Omental fat pad (tissue), 3 donors: ENCODE measurements at regions not wholly inside any gene's neighbourhood (a gene's known extent, or its start where the extent isn't known, plus 50 kb on each side); places are given as distances from the start of the nearest gene placed in this dataset.

Experiments
- ATAC-seq: fragments of 150-250 bp; one replicate; pipeline ENCODE4 v1.9.1; 2016; ENCODE audit warnings: mild to moderate bottlenecking, moderate library complexity; ENCODE audit not compliant: low FRiP score
- DNase-seq: peaks from one replicate; pipeline ENCODE4 v3.0.0-alpha.2; 2019; ENCODE audit warnings: low spot score
- CTCF ChIP-seq, 3 donors: fragments of 450-650 bp; IDR thresholded peaks; one replicate each; pipeline ENCODE4 v1.5.1; 2016 to 2017; ENCODE audit warnings: antibody characterized with exemption in 3 of 3, mild to moderate bottlenecking in 3 of 3, moderate library complexity in 2 of 3

DNA sequence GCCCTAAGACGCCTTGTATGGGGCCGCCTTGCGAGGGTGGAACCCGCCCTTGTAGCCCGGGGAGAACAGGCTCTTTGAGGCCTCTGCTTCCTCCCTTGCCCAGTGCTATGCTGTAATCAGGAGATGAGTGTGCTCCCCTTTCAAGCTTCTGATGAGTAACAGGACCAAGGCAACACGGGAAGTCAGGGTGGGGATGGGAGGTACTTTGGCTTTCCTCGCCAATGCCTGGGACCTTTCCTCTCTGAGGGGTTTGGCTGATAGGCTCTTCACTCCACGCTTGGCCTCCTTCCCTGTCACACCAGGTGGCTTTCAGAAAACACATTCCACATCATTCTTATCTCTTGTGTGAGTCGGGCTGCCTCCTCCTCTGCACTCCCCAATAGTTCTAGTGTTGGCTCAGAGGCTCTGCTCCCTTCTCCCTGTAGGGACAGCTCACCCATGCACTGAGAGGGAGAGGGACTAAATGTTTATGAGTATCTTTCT lies 223.7 kb upstream of the TRIB2 start:
- DNase-seq, result no peak
- peak; percentile 97 for ATAC-seq
- no peak for TF ChIP-seq CTCF (IDR thresholded peaks at IDR 0.05)

DNA sequence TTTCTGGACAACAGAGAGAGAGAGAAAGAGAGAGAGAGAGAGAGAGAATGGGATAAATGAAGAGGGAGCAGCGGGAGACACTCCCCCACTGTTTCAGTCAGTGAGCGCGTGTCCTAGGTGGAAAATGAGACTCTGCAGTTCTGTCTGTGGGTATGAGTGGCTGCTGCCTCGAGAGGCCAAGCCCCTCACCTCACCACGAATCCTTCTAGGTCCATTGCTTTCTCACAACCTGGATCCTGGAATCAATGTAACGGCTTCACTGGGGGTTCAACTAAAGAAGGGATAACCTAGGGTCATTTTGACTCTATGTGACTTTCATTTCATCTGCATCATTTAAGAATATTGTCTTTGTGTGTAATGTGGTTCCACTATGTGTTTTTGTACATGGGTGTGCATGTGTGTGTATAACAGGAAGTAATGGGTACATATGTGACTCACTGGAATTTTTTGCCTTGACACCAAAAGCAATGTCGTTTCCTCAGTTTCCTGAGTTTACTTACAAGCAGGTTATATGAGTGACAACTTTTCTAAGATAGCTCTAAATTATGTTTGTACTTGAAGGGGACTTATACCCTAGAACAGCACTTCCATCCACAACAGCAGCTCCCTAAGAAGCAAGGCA lies 221.4 kb upstream of the TRIB2 start:
- TF ChIP-seq CTCF (IDR thresholded peaks at IDR 0.05), result no peak
- ATAC-seq (no peak), DNase-seq (no peak)

- no peak for TF ChIP-seq CTCF (IDR thresholded peaks at IDR 0.05)
- no peak for ATAC-seq
- DNase-seq, result no peak
These were observed 218.4 kb upstream of the TRIB2 start for GRCh38 chr2:12498286-12498685.

GRCh38 chr2:12498704-12499103 lies 218.0 kb upstream of the TRIB2 start:
- ATAC-seq (peak; percentile 33), DNase-seq (no peak)
- no peak for TF ChIP-seq CTCF (IDR thresholded peaks at IDR 0.05)

DNA sequence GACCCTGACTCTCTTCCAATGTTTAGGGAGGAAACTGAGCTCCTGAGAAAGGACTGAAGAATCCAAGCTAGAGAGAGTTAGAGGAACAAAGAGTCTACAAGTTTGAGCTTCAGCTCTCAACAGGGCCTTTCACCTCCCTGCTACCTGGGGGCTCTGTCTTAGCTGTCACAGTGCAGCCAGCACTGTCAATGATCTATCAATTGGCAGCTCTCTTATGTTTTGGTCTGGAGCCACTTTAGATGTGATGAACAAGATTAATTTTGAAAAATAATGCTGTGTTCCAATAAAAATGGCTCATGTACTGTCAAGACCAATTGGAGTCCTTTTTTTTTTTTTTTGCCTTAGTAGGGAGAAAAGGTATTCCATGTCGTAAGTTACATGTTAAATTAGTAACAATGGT lies 215.8 kb upstream of the TRIB2 start:
- ATAC-seq (no peak), DNase-seq (no peak)

DNA sequence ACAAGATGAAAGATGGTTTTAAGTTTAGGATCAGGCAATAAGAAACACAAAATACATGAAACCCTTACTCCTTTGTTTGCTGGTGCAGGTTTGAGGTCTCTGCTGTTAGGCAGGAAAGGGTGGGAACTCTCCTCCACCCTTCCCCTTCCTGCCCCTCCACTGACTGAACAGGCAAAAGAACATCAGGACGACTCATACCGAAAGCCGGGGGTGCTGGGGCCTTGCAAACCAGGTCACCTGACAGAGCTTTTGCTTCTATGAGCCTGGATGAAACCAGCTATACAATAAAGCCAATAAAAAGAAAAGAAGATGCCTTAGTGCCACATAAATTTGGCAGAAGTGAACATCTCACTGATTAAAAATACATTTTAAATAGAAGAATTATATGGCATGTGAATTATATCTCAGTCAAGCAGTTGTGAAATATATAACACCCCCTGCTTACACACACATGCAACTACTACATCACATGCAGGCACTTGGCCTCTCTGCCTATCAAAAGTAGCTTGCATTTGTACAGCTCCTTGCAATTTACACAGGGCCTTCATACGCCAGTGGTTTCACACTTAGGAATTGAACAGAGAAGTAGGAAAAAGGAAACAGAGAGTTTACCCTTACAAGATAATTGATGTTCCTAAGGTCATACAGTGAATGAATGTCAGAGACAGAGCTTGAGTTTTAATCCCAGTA lies 215.1 kb upstream of the TRIB2 start:
- no peak for TF ChIP-seq CTCF (IDR thresholded peaks at IDR 0.05)
- ATAC-seq, result peak; percentile 59
- DNase-seq, result no peak

More for the DNA sequence above, 215.8 kb upstream of the TRIB2 start:
- TF ChIP-seq CTCF (IDR thresholded peaks at IDR 0.05), result no peak

GRCh38 chr2:12502759-12503158 lies 214.0 kb upstream of the TRIB2 start:
- no peak for DNase-seq
- ATAC-seq, result no peak

More at GRCh38 chr2:12502759-12503158, 214.0 kb upstream of the TRIB2 start:
- TF ChIP-seq CTCF (IDR thresholded peaks at IDR 0.05), result no peak
